Keratinocyte (primary cell): ENCODE measurements at regions not wholly inside any gene's neighbourhood (a gene's known extent, or its start where the extent isn't known, plus 50 kb on each side); places are given as distances from the start of the nearest gene placed in this dataset.
A peak's percentile ranks its signal among the peaks of the same experiment; 100 is the strongest.

Source experiments
- DNase-seq: peaks from one replicate; pipeline ENCODE4 v3.0.0-alpha.2; 2011; ENCODE audit warnings: low read depth, missing footprints, low spot score
- FAIRE-seq: peaks from 2 replicates; lab custom pipeline; 2011; peaks lifted over from hg19 to GRCh38; lab: Jason Lieb, UNC
- H2AFZ ChIP-seq: 2 replicates; pipeline ENCODE4 v1.6.0; 2012; ENCODE audit warnings: low read length, control low read depth, inconsistent platforms; ENCODE audit not compliant: control insufficient read depth
- H3K27ac ChIP-seq: 2 replicates; pipeline ENCODE4 v1.5.1; 2011; ENCODE audit warnings: low read length; ENCODE audit not compliant: control insufficient read depth, insufficient read depth
- H3K27me3 ChIP-seq: 3 replicates; pipeline ENCODE4 v1.6.0; 2011; ENCODE audit warnings: low read length; ENCODE audit not compliant: control insufficient read depth, insufficient read depth; ENCODE audit errors: extremely low read depth
- H3K36me3 ChIP-seq, 2 experiments: 2 replicates in 1 of 2; 3 replicates in 1 of 2; pipeline ENCODE4 v1.5.1; 2011; ENCODE audit warnings: low read length in 2 of 2, mild to moderate bottlenecking in 1 of 2; ENCODE audit not compliant: control insufficient read depth in 2 of 2, insufficient read depth in 2 of 2; ENCODE audit errors: extremely low read depth in 1 of 2
- H3K4me1 ChIP-seq: 3 replicates; pipeline ENCODE4 v1.5.1; 2011; ENCODE audit warnings: low read length; ENCODE audit not compliant: control insufficient read depth, insufficient read depth; ENCODE audit errors: extremely low read depth
- H3K4me2 ChIP-seq: 3 replicates; pipeline ENCODE4 v1.6.0; 2011; ENCODE audit warnings: low read depth, low read length; ENCODE audit not compliant: control insufficient read depth, insufficient read depth; ENCODE audit errors: extremely low read depth
- H3K4me3 ChIP-seq, 3 experiments: fragments of 200-600 bp in 1 of 3; sonication (generic) in 1 of 3; 2 replicates in 2 of 3; 3 replicates in 1 of 3; pipeline ENCODE4 v1.5.1; 2011 to 2016; ENCODE audit warnings: low read length in 3 of 3, mild to moderate bottlenecking in 3 of 3, control low read depth in 2 of 3, inconsistent platforms in 1 of 3, low read depth in 1 of 3, mixed read lengths in 1 of 3, mixed run types in 1 of 3, moderate library complexity in 1 of 3; ENCODE audit not compliant: control insufficient read depth in 2 of 3, insufficient read depth in 2 of 3; ENCODE audit errors: extremely low read depth in 1 of 3
- H3K79me2 ChIP-seq: 2 replicates; pipeline ENCODE4 v1.6.0; 2012; ENCODE audit warnings: low read length; ENCODE audit not compliant: control insufficient read depth, insufficient read depth
- H3K9ac ChIP-seq: 3 replicates; pipeline ENCODE4 v1.6.0; 2011; ENCODE audit warnings: low read length; ENCODE audit not compliant: control insufficient read depth, insufficient read depth; ENCODE audit errors: extremely low read depth
- H3K9me1 ChIP-seq: 3 replicates; pipeline ENCODE4 v1.6.0; 2011; ENCODE audit warnings: low read length; ENCODE audit not compliant: control insufficient read depth, insufficient read depth; ENCODE audit errors: extremely low read depth
- H3K9me3 ChIP-seq: 2 replicates; pipeline ENCODE4 v1.5.1; 2012; ENCODE audit warnings: low read depth, low read length; ENCODE audit not compliant: control insufficient read depth
- H4K20me1 ChIP-seq: 3 replicates; pipeline ENCODE4 v1.6.0; 2011; ENCODE audit warnings: low read length; ENCODE audit not compliant: control insufficient read depth, insufficient read depth; ENCODE audit errors: extremely low read depth
- EZH2 ChIP-seq: IDR thresholded peaks from one replicate; pipeline ENCODE4 v1.6.1; 2012; ENCODE audit warnings: inconsistent platforms, mild to moderate bottlenecking, low read length, moderate library complexity
- dilution Hi-C: fragments of 300-500 bp; cut with MboI; formaldehyde crosslinking; loops from one replicate; pipeline ENCODE4 v1.7.0; 2020; ENCODE audit warnings: low sequenced_read_pairs; ENCODE audit not compliant: extremely low pct_ligation_motif_present
- TF ChIP-seq, protein P1 (sequence below), 3 experiments: IDR thresholded peaks in 1 of 3; conservative IDR thresholded peaks in 1 of 3; optimal IDR thresholded peaks in 1 of 3; 2 replicates in 2 of 3; 3 replicates in 1 of 3; pipeline versions ENCODE3 to v1.5.1; 2011; ENCODE audit warnings: low read length in 3 of 3, mild to moderate bottlenecking in 3 of 3, moderate library complexity in 2 of 3, control low read depth in 1 of 3, inconsistent platforms in 1 of 3; ENCODE audit not compliant: insufficient read depth in 2 of 3; ENCODE audit errors: extremely low read depth in 1 of 3

DNA sequence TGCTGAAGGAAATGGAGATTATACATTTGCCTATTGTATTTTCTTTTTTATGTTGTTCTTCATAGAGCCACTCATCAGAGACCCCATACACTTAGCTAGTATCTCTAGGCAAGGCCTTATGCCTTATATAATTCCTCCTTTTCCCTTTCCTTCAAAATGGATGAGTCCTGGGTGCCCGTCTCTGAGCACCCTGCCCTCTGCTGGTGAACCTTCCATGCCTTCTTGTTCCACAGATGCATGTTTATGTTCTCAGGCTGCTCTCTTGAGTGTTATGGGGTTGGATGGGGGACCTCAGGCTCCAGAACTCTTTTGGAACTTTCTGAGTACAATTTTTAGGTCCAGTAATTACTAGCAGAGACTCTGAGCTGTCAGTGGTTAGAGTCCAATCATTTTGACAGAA is 368.6 kb upstream of the SPRED2 start:
- dilution Hi-C loops: no loop called here
- Histone ChIP-seq H3K27ac (no peak overlapping the region), H3K4me2 (no peak overlapping the region), H3K79me2 (no peaks in the 10 kb centered on the region), H2AFZ (no peak overlapping the region), H3K27me3 (no peaks in the 10 kb centered on the region), H4K20me1 (no peaks in the 10 kb centered on the region), H3K4me1 (no peaks in the 10 kb centered on the region), H3K9me1 (no peaks in the 10 kb centered on the region), H3K4me3 (no peak overlapping the region), H3K9me3 (no peaks in the 10 kb centered on the region), H3K36me3 (no peaks in the 10 kb centered on the region), H3K9ac (no peak overlapping the region)
- FAIRE-seq (no peak), DNase-seq (no peak)
- TF ChIP-seq EZH2: no peak
- TF ChIP-seq, protein P1, sequence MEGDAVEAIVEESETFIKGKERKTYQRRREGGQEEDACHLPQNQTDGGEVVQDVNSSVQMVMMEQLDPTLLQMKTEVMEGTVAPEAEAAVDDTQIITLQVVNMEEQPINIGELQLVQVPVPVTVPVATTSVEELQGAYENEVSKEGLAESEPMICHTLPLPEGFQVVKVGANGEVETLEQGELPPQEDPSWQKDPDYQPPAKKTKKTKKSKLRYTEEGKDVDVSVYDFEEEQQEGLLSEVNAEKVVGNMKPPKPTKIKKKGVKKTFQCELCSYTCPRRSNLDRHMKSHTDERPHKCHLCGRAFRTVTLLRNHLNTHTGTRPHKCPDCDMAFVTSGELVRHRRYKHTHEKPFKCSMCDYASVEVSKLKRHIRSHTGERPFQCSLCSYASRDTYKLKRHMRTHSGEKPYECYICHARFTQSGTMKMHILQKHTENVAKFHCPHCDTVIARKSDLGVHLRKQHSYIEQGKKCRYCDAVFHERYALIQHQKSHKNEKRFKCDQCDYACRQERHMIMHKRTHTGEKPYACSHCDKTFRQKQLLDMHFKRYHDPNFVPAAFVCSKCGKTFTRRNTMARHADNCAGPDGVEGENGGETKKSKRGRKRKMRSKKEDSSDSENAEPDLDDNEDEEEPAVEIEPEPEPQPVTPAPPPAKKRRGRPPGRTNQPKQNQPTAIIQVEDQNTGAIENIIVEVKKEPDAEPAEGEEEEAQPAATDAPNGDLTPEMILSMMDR (optimal IDR thresholded peaks at IDR 0.05 in 1 of 3, IDR thresholded peaks at IDR 0.05 in 1 of 3, conservative IDR thresholded peaks at IDR 0.05 in 1 of 3; ENCODE audit: extremely low read depth in 1 of 3, insufficient read depth in 2 of 3, low read length in 3 of 3): peak; percentile 41 to 72 (median 63)

DNA sequence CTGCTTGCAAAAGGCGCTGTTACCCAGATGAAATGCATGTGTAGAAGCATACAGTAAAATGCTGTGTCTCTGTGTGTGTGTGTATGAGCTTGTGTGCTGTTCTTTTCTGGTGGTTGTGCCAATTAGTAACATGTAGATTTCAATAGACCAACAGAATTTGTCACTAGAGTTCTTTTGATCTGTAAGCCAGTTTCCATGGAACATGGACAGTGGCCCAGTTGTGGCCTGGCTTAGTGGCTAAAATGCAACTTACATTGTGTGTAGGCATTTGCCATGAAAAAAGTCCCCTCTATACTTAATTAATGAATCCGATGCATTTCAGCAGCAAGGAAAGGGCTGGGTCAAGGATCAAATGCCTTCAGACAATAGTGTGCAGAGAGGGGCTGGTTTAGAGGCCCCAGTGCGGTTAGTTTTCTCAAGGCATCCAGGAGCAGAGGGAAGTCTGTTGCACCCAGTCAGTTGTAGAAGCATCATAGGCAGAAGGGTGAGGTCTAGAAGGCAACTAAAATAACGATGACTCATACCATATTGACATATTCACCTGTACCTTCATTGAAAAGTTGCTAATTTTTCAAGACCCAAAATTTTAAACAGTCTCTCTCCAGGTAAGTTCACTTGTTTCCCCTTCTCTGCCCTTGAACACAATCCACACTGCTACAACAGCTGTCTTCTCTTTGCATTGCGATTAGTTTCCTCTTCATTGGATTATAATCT is 366.9 kb upstream of the SPRED2 start:
- Histone ChIP-seq H2AFZ (no peak overlapping the region), H4K20me1 (no peaks in the 10 kb centered on the region), H3K4me1 (no peaks in the 10 kb centered on the region), H3K4me3 (no peak overlapping the region), H3K36me3 (no peaks in the 10 kb centered on the region), H3K79me2 (no peaks in the 10 kb centered on the region), H3K27me3 (no peaks in the 10 kb centered on the region), H3K9me3 (no peaks in the 10 kb centered on the region), H3K4me2 (no peak overlapping the region), H3K9me1 (no peaks in the 10 kb centered on the region), H3K27ac (no peak overlapping the region), H3K9ac (no peak overlapping the region)
- dilution Hi-C loops: no loop called here
- TF ChIP-seq, protein P1 (optimal IDR thresholded peaks at IDR 0.05 in 1 of 3, IDR thresholded peaks at IDR 0.05 in 1 of 3, conservative IDR thresholded peaks at IDR 0.05 in 1 of 3; ENCODE audit: extremely low read depth in 1 of 3, insufficient read depth in 2 of 3, low read length in 3 of 3): no peak
- TF ChIP-seq EZH2: no peak
- FAIRE-seq (no peak), DNase-seq (no peak)
